Activated T-helper 2 cell treated with anti-CD3 and anti-CD28 coated beads, Interferon-gamma antibody, Interleukin-2, Interleukin-4, amounts not matched to agents 10 μg/mL and 5 μg/mL and 100 μg/mL, durations not matched to agents 14 hours and 24 hours and 36 hours (primary cell): ENCODE measurements at regions not wholly inside any gene's neighbourhood (a gene's known extent, or its start where the extent isn't known, plus 50 kb on each side); places are given as distances from the start of the nearest gene placed in this dataset.

ENCODE experiments used
- DNase-seq: peaks from one replicate; pipeline ENCODE4 v3.0.0; 2021; ENCODE audit warnings: low spot score
- H3K27ac Mint-ChIP-seq: one replicate; pipeline ENCODE4 v1.8.0; 2021; ENCODE audit warnings: mixed read lengths
- H3K27me3 Mint-ChIP-seq: one replicate; pipeline ENCODE4 v1.8.0; 2021; ENCODE audit warnings: low read depth, mixed read lengths
- H3K36me3 Mint-ChIP-seq: one replicate; pipeline ENCODE4 v1.8.0; 2021; ENCODE audit warnings: low read depth, mixed read lengths
- H3K4me1 Mint-ChIP-seq: one replicate; pipeline ENCODE4 v1.8.0; 2021; ENCODE audit warnings: low read depth, mixed read lengths
- H3K4me3 Mint-ChIP-seq: one replicate; pipeline ENCODE4 v1.8.0; 2021; ENCODE audit warnings: low read depth, mild to moderate bottlenecking, moderate library complexity, mixed read lengths
- H3K9me3 Mint-ChIP-seq: one replicate; pipeline ENCODE4 v1.8.0; 2021; ENCODE audit warnings: mixed read lengths
- intact Hi-C: fragments of 100-400 bp; cut with micrococcal nuclease; formaldehyde crosslinking; loops from one replicate; pipeline ENCODE4 v1.15.1; 2023

DNA sequence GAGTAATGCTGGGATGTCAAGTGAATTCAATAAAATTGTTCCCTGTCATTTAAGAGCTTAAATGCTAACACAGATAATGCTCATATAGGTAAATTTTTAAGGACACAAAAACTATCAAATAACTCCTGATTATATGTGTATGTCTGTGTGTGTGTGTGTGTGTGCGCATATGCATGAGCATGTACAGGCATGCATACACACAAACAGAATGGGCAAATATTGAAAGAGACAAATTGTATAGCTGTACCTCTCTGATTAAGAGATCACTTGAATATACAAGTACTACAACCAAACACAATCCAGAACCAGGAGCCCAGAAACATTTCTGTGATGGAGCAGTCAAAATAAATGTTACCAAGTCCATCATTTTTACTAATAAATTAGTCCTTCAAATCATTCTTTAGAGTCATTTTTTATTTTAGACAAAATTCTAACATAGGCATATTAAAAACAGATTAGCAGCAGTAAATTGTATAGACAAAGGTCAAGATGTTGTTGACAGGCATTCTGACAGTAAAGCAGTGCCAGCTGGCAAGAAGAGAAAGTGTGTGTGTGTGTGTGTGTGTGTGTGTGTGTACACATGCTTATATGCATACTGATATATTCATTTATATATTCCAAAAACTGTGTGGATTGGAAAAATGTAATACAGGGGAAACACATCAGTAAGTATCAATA is 145.3 kb downstream of the CD47 start:
- no peak for DNase-seq
- H3K27me3 Mint-ChIP-seq: peaks cover 3% of the 10 kb centered on the region
- peaks cover 23% of the 10 kb centered on the region for H3K4me1 Mint-ChIP-seq
- H3K4me3 Mint-ChIP-seq: no peak overlapping the region
- H3K36me3 Mint-ChIP-seq: no peaks in the 10 kb centered on the region
- H3K9me3 Mint-ChIP-seq: no peaks in the 10 kb centered on the region
- no peak overlapping the region for H3K27ac Mint-ChIP-seq
- intact Hi-C loops: no loop called here

DNA sequence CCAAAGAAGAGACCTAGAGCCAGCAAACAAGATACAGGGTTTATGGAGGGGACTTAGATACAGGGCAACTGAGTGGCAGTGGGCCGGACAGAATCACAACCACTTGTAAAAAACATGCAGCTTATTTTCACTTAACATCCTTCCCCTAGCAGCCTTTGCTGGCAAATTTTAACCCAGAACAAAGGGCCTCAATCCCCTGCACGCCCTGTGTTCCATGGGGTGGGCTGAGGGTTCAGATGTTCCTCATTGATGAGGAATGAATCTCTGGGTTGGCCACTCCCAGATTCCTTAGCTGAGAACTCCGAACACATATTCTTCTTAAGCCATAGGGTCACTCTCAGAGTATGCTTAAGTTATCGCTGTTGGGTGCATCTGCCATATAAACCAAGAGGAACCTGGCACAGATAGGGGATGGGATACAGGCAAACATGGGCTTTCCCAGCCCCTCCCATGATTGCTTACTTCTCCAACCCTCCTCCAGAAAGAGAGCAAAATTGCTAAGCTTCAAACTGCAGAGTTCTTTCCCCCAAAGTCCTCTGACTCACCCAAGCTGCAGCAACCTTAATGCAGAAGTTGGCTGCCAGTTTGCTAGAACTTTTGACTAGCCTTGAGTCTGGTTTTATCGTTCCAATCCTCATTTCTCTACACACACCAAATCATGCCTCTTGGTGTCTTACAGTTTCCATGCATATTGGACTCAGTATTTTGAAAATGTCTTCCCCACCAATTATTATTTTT is 146.9 kb downstream of the CD47 start:
- Mint-ChIP-seq H3K36me3 (no peaks in the 10 kb centered on the region), H3K27ac (no peak overlapping the region), H3K4me1 (peaks cover 23% of the 10 kb centered on the region), H3K27me3 (peaks cover 3% of the 10 kb centered on the region), H3K9me3 (no peaks in the 10 kb centered on the region), H3K4me3 (no peak overlapping the region)
- intact Hi-C loops: loop anchor here (2.0 to 5.0 kb wide), 2 partner anchors 358 to 445 kb away; no protein-coding TSS in a partner anchor
- no peak for DNase-seq

DNA sequence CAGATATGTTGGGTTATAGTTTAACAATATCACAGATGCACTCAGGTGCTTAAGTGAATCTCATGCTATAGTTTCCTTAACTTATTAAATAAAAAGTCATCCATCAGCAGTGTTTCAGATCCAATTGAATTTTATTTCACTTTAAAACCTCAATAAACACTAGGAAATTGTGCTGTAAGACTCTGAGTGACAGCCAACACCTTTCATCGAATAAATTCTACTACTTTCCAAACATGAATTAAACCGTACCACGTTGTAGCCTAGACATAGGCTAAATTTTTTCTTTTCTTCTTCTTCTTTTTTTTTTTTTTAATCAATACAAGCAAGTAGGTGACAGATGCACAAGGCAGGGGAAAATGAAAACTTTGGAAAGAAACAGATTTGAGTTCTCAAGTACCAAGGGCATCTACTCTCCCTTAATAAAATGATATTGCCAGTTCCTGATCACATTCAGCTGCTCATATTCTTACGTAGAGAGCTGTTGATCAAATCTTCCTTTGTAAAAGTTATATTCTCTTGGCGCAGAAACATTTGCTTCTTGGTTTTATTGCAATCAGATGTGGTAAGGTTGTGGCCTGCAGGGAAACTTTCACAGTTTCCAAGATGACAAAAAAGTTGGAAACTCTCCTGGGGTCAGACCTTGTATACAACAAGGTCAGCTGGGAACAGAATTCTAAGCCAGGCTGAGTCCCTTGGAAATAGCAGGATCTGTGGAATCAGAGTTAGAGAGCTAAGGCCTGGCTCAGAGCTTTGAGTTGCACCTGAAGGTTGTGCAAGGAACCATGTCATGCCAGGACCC is 147.7 kb downstream of the CD47 start:
- no peak for DNase-seq
- Mint-ChIP-seq H3K4me3 (no peak overlapping the region), H3K27me3 (no peaks in the 10 kb centered on the region), H3K36me3 (no peaks in the 10 kb centered on the region), H3K9me3 (no peaks in the 10 kb centered on the region), H3K27ac (peak overlapping the region; percentile 78), H3K4me1 (peaks cover 23% of the 10 kb centered on the region)
- intact Hi-C loops: loop anchor here (1.0 to 5.0 kb wide), 6 partner anchors 16 to 446 kb away; partner anchors contain the start of gene IFT57

- Mint-ChIP-seq H3K36me3 (no peaks in the 10 kb centered on the region), H3K27ac (peak overlapping the region; percentile 78), H3K9me3 (no peaks in the 10 kb centered on the region), H3K27me3 (peaks cover under 1% of the 10 kb centered on the region), H3K4me1 (peaks cover 23% of the 10 kb centered on the region), H3K4me3 (no peak overlapping the region)
- intact Hi-C loops: loop anchor here (1.0 to 5.0 kb wide), 6 partner anchors 15 to 447 kb away; partner anchors contain the start of gene IFT57
- DNase-seq: peak; percentile 15
These were observed 148.6 kb downstream of the CD47 start for GRCh38 chr3:107942244-107942643.

DNA sequence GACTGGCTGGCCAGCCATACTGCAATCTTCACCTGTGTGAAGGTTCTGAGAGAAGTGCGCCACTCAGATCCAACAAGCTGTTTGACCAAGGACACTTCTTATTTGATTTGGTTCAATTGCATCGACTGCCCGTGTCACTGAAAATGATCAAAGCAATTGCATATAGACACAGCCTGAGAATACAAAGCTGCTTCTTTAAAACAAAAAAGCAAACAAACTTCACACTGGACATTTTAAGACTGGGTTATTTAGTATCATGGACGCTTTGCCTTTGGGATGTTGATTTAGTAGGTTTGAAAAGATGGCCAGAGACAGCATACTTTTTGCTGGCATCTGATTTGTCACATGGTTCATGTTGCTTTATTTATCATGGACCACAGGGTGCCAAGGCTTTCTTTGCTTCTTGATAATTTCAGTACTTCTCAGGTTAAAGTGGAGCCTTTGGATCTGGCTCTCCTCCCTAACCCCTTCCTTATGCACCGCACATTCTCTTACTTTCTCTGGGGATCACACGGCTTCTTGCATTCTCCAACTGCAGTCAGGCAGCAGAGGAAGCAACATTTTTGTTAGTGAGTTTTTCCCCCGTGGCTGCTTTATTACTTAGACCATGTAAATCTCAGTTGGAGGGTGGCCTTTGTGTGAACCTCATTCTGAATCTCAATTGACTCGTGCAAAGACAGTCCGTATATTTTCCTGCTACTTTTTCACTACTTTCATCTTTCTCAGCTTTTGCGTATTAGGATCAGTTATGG is 151.0 kb downstream of the CD47 start:
- H3K9me3 Mint-ChIP-seq: no peaks in the 10 kb centered on the region
- no peaks in the 10 kb centered on the region for H3K36me3 Mint-ChIP-seq
- peaks cover 8% of the 10 kb centered on the region for H3K27me3 Mint-ChIP-seq
- no peak overlapping the region for H3K4me3 Mint-ChIP-seq
- H3K4me1 Mint-ChIP-seq: peaks cover 23% of the 10 kb centered on the region
- intact Hi-C loops: loop anchor here (5.0 kb wide), 1 partner anchor 362 kb away; no protein-coding TSS in a partner anchor
- DNase-seq: no peak
- no peak overlapping the region for H3K27ac Mint-ChIP-seq

GRCh38 chr3:107938143-107938542 is 152.7 kb downstream of the CD47 start:
- no peak overlapping the region for H3K27ac Mint-ChIP-seq
- peaks cover 17% of the 10 kb centered on the region for H3K4me1 Mint-ChIP-seq
- intact Hi-C loops: no loop called here
- peaks cover 5% of the 10 kb centered on the region for H3K9me3 Mint-ChIP-seq
- no peak for DNase-seq
- peaks cover 17% of the 10 kb centered on the region for H3K27me3 Mint-ChIP-seq
- no peaks in the 10 kb centered on the region for H3K36me3 Mint-ChIP-seq
- H3K4me3 Mint-ChIP-seq: no peak overlapping the region

- peaks cover 5% of the 10 kb centered on the region for H3K9me3 Mint-ChIP-seq
- no peaks in the 10 kb centered on the region for H3K36me3 Mint-ChIP-seq
- H3K4me1 Mint-ChIP-seq: no peaks in the 10 kb centered on the region
- H3K27ac Mint-ChIP-seq: no peak overlapping the region
- peaks cover 21% of the 10 kb centered on the region for H3K27me3 Mint-ChIP-seq
- intact Hi-C loops: no loop called here
- DNase-seq: no peak
- no peak overlapping the region for H3K4me3 Mint-ChIP-seq
These were observed 156.0 kb downstream of the CD47 start for GRCh38 chr3:107934808-107935207.

- intact Hi-C loops: no loop called here
- Mint-ChIP-seq H3K4me3 (no peak overlapping the region), H3K27me3 (peaks cover 21% of the 10 kb centered on the region), H3K27ac (no peak overlapping the region), H3K36me3 (no peaks in the 10 kb centered on the region), H3K9me3 (peaks cover 5% of the 10 kb centered on the region), H3K4me1 (no peaks in the 10 kb centered on the region)
- no peak for DNase-seq
These were observed 157.4 kb downstream of the CD47 start for GRCh38 chr3:107933450-107933849.

DNA sequence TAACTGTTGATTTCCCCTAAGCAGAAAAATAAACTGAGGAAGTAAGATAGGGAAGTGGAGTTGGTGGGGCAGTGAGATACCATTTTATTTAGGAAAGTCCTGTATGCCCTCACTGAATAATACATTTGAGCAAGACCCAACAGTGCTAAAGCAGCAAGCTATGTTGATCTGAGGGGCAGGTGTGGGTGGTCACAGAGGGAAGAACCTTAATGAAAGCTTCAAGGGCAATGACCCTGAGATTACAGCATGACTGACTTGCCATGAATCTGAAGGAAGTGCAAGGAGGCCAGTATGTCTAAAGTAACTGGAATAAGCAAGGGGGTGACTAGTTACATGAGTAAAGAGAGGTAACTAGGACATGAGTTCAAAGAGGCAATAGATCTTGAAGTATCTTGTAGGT is 159.5 kb downstream of the CD47 start:
- intact Hi-C loops: no loop called here
- no peak overlapping the region for H3K4me3 Mint-ChIP-seq
- H3K27ac Mint-ChIP-seq: no peak overlapping the region
- H3K9me3 Mint-ChIP-seq: peaks cover 5% of the 10 kb centered on the region
- DNase-seq: no peak
- no peaks in the 10 kb centered on the region for H3K36me3 Mint-ChIP-seq
- H3K27me3 Mint-ChIP-seq: peaks cover 29% of the 10 kb centered on the region
- H3K4me1 Mint-ChIP-seq: peaks cover 15% of the 10 kb centered on the region

DNA sequence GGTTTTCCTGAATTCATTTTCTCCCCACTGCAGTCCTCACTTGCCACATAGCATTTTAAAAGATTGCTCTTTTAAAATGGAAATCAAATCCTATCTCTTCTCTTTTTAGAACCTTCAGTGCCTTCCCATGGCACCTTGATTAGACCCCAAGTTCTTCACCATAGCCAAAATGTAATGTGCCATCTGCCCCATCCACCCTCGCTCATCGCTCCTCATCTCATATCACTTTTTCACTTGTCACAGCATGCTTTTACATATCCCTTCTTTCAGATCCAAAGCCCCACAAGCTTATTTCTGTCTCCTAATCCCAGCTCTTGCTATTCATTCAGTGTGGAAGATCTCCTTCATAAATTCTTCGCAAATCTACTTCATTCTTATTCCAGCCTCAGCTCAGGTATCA is 161.7 kb downstream of the CD47 start:
- Mint-ChIP-seq H3K4me1 (peaks cover 15% of the 10 kb centered on the region), H3K36me3 (no peaks in the 10 kb centered on the region), H3K9me3 (peaks cover 5% of the 10 kb centered on the region), H3K27ac (no peak overlapping the region), H3K4me3 (no peak overlapping the region), H3K27me3 (peaks cover 18% of the 10 kb centered on the region)
- no peak for DNase-seq
- intact Hi-C loops: loop anchor here (5.0 to 10.0 kb wide), 5 partner anchors 58 to 692 kb away; no protein-coding TSS in a partner anchor

DNA sequence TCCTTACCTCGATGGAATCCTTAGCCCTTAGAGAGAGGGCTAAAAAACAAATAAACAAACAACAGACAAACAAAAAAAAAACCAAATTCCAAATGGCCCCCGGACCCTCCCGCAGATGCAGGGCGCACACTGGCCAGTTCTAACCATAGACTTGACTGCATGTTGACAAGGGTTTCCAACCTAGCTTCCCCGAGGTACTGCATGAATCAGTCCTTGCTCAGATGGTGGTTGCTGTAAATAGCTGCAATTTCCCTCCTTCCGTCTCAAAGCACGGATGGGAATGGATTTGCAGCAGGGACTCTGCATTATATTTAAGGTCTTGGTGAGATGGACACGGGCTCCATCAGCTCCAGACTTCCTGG is 162.8 kb downstream of the CD47 start:
- Mint-ChIP-seq H3K4me3 (peak overlapping the region; percentile 90), H3K27ac (peak overlapping the region; percentile 77), H3K27me3 (peaks cover 15% of the 10 kb centered on the region), H3K36me3 (no peaks in the 10 kb centered on the region), H3K4me1 (peaks cover 15% of the 10 kb centered on the region), H3K9me3 (no peaks in the 10 kb centered on the region)
- intact Hi-C loops: loop anchor here (5.0 to 10.0 kb wide), 5 partner anchors 59 to 691 kb away; no protein-coding TSS in a partner anchor
- DNase-seq: peak; percentile 10
